OCI-LY3 (cell line): ENCODE measurements at regions not wholly inside any gene's neighbourhood (a gene's known extent, or its start where the extent isn't known, plus 50 kb on each side); places are given as distances from the start of the nearest gene placed in this dataset.

Source experiments
- H2AFZ ChIP-seq: fragments of 200-600, 300-600 bp; shearing (Covaris generic); 2 replicates; pipeline ENCODE4 v1.6.0; 2014; ENCODE audit warnings: antibody characterized with exemption, low read depth, low read length
- H3K27ac ChIP-seq: fragments of 200-600, 300-600 bp; sonication (generic); 2 replicates; pipeline ENCODE4 v1.5.1; 2014; ENCODE audit warnings: mild to moderate bottlenecking, low read length, moderate library complexity, mixed read lengths
- H3K27me3 ChIP-seq: fragments of 200-600, 300-600 bp; sonication (generic); 2 replicates; pipeline ENCODE4 v1.6.1; 2014; ENCODE audit warnings: low read depth, low read length, mixed read lengths
- H3K36me3 ChIP-seq: fragments of 200-600, 300-600 bp; sonication (generic); replicated peaks from 2 replicates; pipeline ENCODE3; 2014; ENCODE audit warnings: low read depth, low read length, mixed read lengths
- H3K4me1 ChIP-seq: fragments of 300-600, 200-600 bp; sonication (generic); 2 replicates; pipeline ENCODE4 v1.6.1; 2014; ENCODE audit warnings: low read length, mixed read lengths
- H3K4me2 ChIP-seq: fragments of 200-600, 300-600 bp; sonication (generic); 2 replicates; pipeline ENCODE4 v1.6.1; 2014; ENCODE audit warnings: low read length, mixed read lengths
- H3K4me3 ChIP-seq: fragments of 300-600, 200-600 bp; sonication (generic); 2 replicates; pipeline ENCODE4 v1.5.1; 2014; ENCODE audit warnings: antibody characterized with exemption, mild to moderate bottlenecking, low read length, moderate library complexity
- H3K79me2 ChIP-seq: fragments of 300-600, 200-600 bp; shearing (Covaris generic); 2 replicates; pipeline ENCODE4 v1.6.1; 2014; ENCODE audit warnings: mild to moderate bottlenecking, low read length, mixed read lengths
- H3K9ac ChIP-seq: fragments of 300-600, 200-600 bp; shearing (Covaris generic); 2 replicates; pipeline ENCODE4 v1.6.0; 2014; ENCODE audit warnings: mild to moderate bottlenecking, low read length, moderate library complexity
- H3K9me3 ChIP-seq: fragments of 200-600, 300-600 bp; shearing (Covaris generic); 2 replicates; pipeline ENCODE4 v1.6.1; 2014; ENCODE audit warnings: low read length, mixed read lengths; ENCODE audit not compliant: insufficient read depth
- H4K20me1 ChIP-seq: fragments of 200-600, 300-600 bp; sonication (generic); 2 replicates; pipeline ENCODE4 v1.6.1; 2016; ENCODE audit warnings: low read length, mixed read lengths; ENCODE audit not compliant: insufficient read depth
- EZH2phosphoT487 ChIP-seq: fragments of 200-600 bp; shearing (Covaris generic); IDR thresholded peaks from 2 replicates; pipeline ENCODE4 v1.6.1; 2018; ENCODE audit warnings: antibody characterized with exemption, mixed run types, low read depth
- TF ChIP-seq, protein P1 (sequence below): fragments of 200-600, 300-600 bp; sonication (generic); IDR thresholded peaks from 2 replicates; pipeline ENCODE4 v1.5.1; 2014; ENCODE audit warnings: antibody characterized with exemption, low read length, low read depth

DNA sequence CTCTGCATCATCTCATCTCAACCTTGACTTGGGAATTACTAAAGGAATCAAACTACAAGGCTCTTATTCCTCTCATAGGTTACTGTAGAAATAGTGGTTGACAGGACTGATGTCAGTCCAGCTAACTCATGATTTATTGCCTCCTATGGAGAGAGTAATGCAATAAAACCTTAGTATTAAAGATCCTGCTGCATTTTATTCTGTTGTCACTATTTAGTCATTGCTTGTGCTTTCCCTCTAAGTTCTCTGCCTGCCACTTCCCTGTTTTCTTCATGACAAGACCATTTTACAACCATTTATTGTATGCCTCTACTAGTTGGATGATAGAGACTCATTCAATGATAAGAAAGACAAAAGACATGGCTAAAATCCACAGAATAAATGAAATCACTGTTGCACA, 134.1 kb upstream of the GRM7 start:
- Histone ChIP-seq H3K27me3 (no peaks in the 10 kb centered on the region), H3K9ac (no peak overlapping the region), H3K36me3 (peaks cover 18% of the 10 kb centered on the region), H3K27ac (no peak overlapping the region), H4K20me1 (no peaks in the 10 kb centered on the region), H3K4me1 (peaks cover under 1% of the 10 kb centered on the region; the same call in 1 of the 2 replicates), H3K4me3 (no peak overlapping the region), H3K4me2 (no peak overlapping the region), H3K79me2 (no peaks in the 10 kb centered on the region), H3K9me3 (peaks cover 16% of the 10 kb centered on the region; the same call in 1 of the 2 replicates), H2AFZ (no peak overlapping the region)
- TF ChIP-seq, protein P1, sequence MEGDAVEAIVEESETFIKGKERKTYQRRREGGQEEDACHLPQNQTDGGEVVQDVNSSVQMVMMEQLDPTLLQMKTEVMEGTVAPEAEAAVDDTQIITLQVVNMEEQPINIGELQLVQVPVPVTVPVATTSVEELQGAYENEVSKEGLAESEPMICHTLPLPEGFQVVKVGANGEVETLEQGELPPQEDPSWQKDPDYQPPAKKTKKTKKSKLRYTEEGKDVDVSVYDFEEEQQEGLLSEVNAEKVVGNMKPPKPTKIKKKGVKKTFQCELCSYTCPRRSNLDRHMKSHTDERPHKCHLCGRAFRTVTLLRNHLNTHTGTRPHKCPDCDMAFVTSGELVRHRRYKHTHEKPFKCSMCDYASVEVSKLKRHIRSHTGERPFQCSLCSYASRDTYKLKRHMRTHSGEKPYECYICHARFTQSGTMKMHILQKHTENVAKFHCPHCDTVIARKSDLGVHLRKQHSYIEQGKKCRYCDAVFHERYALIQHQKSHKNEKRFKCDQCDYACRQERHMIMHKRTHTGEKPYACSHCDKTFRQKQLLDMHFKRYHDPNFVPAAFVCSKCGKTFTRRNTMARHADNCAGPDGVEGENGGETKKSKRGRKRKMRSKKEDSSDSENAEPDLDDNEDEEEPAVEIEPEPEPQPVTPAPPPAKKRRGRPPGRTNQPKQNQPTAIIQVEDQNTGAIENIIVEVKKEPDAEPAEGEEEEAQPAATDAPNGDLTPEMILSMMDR = no peak
- TF ChIP-seq EZH2phosphoT487 = no peak

DNA sequence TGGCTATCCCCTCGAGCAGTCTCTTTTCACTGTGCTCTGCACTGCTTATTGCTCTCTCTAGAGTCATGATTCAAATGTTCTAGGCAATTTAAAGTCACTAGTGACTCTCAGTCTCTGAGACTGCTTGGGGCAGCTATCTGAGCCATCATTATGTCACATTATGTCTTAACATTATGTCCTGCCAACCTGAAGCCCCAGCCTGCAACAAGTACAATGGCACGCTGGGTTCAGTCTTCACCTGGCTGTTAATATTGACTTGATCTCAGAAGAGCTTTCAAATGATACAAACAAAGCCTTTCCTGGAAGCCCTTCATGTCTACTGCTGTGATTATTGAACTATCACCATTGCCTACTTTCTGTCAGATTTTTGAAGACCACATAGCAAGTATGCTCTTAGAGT, 128.1 kb upstream of the GRM7 start:
- H3K4me3 ChIP-seq = no peak overlapping the region
- TF ChIP-seq, protein P1 = no peak
- TF ChIP-seq EZH2phosphoT487 = no peak
- H3K27me3 ChIP-seq = no peaks in the 10 kb centered on the region
- H3K27ac ChIP-seq = no peak overlapping the region
- no peaks in the 10 kb centered on the region for H3K4me1 ChIP-seq
- no peaks in the 10 kb centered on the region for H3K9me3 ChIP-seq
- no peaks in the 10 kb centered on the region for H4K20me1 ChIP-seq
- no peaks in the 10 kb centered on the region for H3K36me3 ChIP-seq
- H2AFZ ChIP-seq = no peak overlapping the region
- no peak overlapping the region for H3K9ac ChIP-seq
- no peak overlapping the region for H3K4me2 ChIP-seq
- no peaks in the 10 kb centered on the region for H3K79me2 ChIP-seq

- no peak overlapping the region for H3K4me3 ChIP-seq
- H2AFZ ChIP-seq = no peak overlapping the region
- no peaks in the 10 kb centered on the region for H3K4me1 ChIP-seq
- TF ChIP-seq, protein P1 = no peak
- no peak for TF ChIP-seq EZH2phosphoT487
- H3K36me3 ChIP-seq = no peaks in the 10 kb centered on the region
- H3K27ac ChIP-seq = no peak overlapping the region
- H3K79me2 ChIP-seq = no peaks in the 10 kb centered on the region
- no peak overlapping the region for H3K4me2 ChIP-seq
- no peak overlapping the region for H3K9ac ChIP-seq
- no peaks in the 10 kb centered on the region for H3K27me3 ChIP-seq
- H4K20me1 ChIP-seq = no peaks in the 10 kb centered on the region
- H3K9me3 ChIP-seq = no peaks in the 10 kb centered on the region
These were observed 127.1 kb upstream of the GRM7 start for GRCh38 chr3:6733699-6734394.

- no peaks in the 10 kb centered on the region for H3K36me3 ChIP-seq
- TF ChIP-seq, protein P1 = no peak
- no peak for TF ChIP-seq EZH2phosphoT487
These were observed 126.5 kb upstream of the GRM7 start for GRCh38 chr3:6734395-6734746.

More at GRCh38 chr3:6734395-6734746, 126.5 kb upstream of the GRM7 start:
- Histone ChIP-seq H4K20me1 (no peaks in the 10 kb centered on the region), H2AFZ (no peak overlapping the region), H3K9me3 (no peaks in the 10 kb centered on the region), H3K9ac (no peak overlapping the region), H3K79me2 (no peaks in the 10 kb centered on the region), H3K27ac (no peak overlapping the region), H3K4me2 (no peak overlapping the region), H3K4me1 (no peaks in the 10 kb centered on the region), H3K4me3 (no peak overlapping the region), H3K27me3 (no peaks in the 10 kb centered on the region)
